ENCODE measurements at regions not wholly inside any gene's neighbourhood (a gene's known extent, or its start where the extent isn't known, plus 50 kb on each side); places are given as distances from the start of the nearest gene placed in this dataset.

- TF ChIP-seq TCF7L2 (IDR thresholded peaks at IDR 0.05; ENCODE audit: borderline replicate concordance, extremely low read depth, insufficient read depth, insufficient read length) (no peak), CBX3 (IDR thresholded peaks at IDR 0.05; ENCODE audit: low read depth) (no peak), REST (IDR thresholded peaks at IDR 0.05; ENCODE audit: low read depth) (no peak), SIN3A (IDR thresholded peaks at IDR 0.05; ENCODE audit: low read depth) (no peak), RAD21 (IDR thresholded peaks at IDR 0.05; ENCODE audit: low read depth) (no peak), ZFX (IDR thresholded peaks at IDR 0.05) (no peak), ZNF274 (IDR thresholded peaks at IDR 0.05; ENCODE audit: low read depth, low read length) (no peak), CEBPB (IDR thresholded peaks at IDR 0.05; ENCODE audit: low read depth) (no peak), POLR2A (IDR thresholded peaks at IDR 0.05; ENCODE audit: borderline replicate concordance, extremely low read depth, insufficient read depth, insufficient read length) (no peak), EZH2phosphoT487 (IDR thresholded peaks at IDR 0.05; ENCODE audit: borderline replicate concordance) (no peak), FOSL1 (IDR thresholded peaks at IDR 0.05; ENCODE audit: low read depth) (no peak), ZBTB33 (IDR thresholded peaks at IDR 0.05; ENCODE audit: extremely low read depth, insufficient replicate concordance, low read length) (no peak), SP1 (IDR thresholded peaks at IDR 0.05; ENCODE audit: low read depth) (no peak), MAX (IDR thresholded peaks at IDR 0.05) (no peak), EZH2 (IDR thresholded peaks at IDR 0.05) (no peak), POLR2AphosphoS5 (IDR thresholded peaks at IDR 0.05; ENCODE audit: low read depth, low read length) (no peak), JUND (IDR thresholded peaks at IDR 0.05) (no peak), EGR1 (IDR thresholded peaks at IDR 0.05; ENCODE audit: low read depth) (no peak), YY1 (IDR thresholded peaks at IDR 0.05; ENCODE audit: extremely low read depth, insufficient replicate concordance, low read depth, low read length) (no peak), ATF3 (IDR thresholded peaks at IDR 0.05) (no peak)
- DNase-seq (ENCODE audit: low read depth, low spot score) = no peak
These were observed 512.6 kb upstream of the SEMA3D start for GRCh38 chr7:85699482-85699881.

More at GRCh38 chr7:85699482-85699881, 512.6 kb upstream of the SEMA3D start:
- BruUV-seq (replicated peaks) = no TSS peak
- H3K4me2 ChIP-seq (ENCODE audit: low read length) = no peak overlapping the region
- H3K27ac ChIP-seq (ENCODE audit: low read depth, low read length) = no peak overlapping the region
- RAD21 ChIA-PET (ENCODE audit: low non-redundant PET in 1 of 2, low total read pairs in 2 of 2, uncharacterized antibody in 2 of 2, unreplicated experiment in 2 of 2) = no interaction called here
- no peaks in the 10 kb centered on the region for H3K36me3 ChIP-seq (ENCODE audit: control insufficient read depth in 1 of 2, insufficient read depth in 2 of 2, low read length in 2 of 2)
- H3K27me3 ChIP-seq (ENCODE audit: insufficient read depth, low read length) = no peaks in the 10 kb centered on the region
- no peak for ATAC-seq
- H2AFZ ChIP-seq (ENCODE audit: low read depth, low read length, poor library complexity, severe bottlenecking) = no peak overlapping the region
- POLR2A ChIA-PET = no interaction called here
- CTCF ChIA-PET = interaction anchor here (1.7 kb wide), 1 partner anchor 131 kb away, joined by 3 read pairs; no protein-coding TSS in a partner anchor
- H3K9ac ChIP-seq (ENCODE audit: low read length) = no peak overlapping the region
- intact Hi-C loops (cut with micrococcal nuclease) = no loop called here
- no peaks in the 10 kb centered on the region for H3K9me2 ChIP-seq (ENCODE audit: insufficient read depth)
- no peaks in the 10 kb centered on the region for H3K79me2 ChIP-seq (ENCODE audit: insufficient read depth, low read length)
- H4K20me1 ChIP-seq (ENCODE audit: insufficient read depth) = no peaks in the 10 kb centered on the region
- no peaks in the 10 kb centered on the region for H3K9me3 ChIP-seq (ENCODE audit: control insufficient read depth in 1 of 2, insufficient read depth in 1 of 2, low read depth in 1 of 2, low read length in 2 of 2)
- peaks cover 0 to 6% of the 10 kb centered on the region in 2 experiments; a peak in 1 of 4 replicates for H3K4me1 ChIP-seq (ENCODE audit: control insufficient read depth in 1 of 2, insufficient read depth in 2 of 2, low read length in 2 of 2)
- no peak overlapping the region for H3K4me3 ChIP-seq (replicated peaks in 1 of 2; ENCODE audit: low read depth in 1 of 2, low read length in 2 of 2)
